ENCODE measurements at regions not wholly inside any gene's neighbourhood (a gene's known extent, or its start where the extent isn't known, plus 50 kb on each side); places are given as distances from the start of the nearest gene placed in this dataset.

DNA sequence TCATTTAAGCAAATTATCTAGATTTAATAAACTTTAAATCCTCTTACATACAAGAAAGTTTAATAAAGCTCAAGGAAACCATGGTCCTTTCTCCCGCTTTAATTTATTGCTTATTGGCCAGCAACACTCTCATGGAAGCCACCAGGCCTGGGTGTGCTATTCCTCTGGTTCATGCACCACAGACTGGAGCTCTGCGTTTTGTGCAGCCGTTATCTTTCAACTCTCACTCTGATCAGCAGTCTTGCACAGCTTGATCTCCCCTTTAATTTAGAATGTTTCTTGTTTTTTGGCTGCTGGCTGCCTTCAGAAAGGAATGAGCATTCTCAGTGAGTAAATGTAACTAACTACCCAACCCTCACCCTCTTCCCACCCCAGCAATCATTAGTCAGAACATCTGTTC, 318.7 kb downstream of the MEIS1 start:
- H3K4me1 Mint-ChIP-seq = no peaks in the 10 kb centered on the region
- POLR2A ChIA-PET = no interaction called here
- DNase-seq (no peak), ATAC-seq (ENCODE audit: low read depth) (no peak)
- intact Hi-C loops (cut with micrococcal nuclease) = no loop called here
- peaks cover 2% of the 10 kb centered on the region for H3K9me3 Mint-ChIP-seq
- CTCF ChIA-PET = no interaction called here
- TF ChIP-seq, protein P1, sequence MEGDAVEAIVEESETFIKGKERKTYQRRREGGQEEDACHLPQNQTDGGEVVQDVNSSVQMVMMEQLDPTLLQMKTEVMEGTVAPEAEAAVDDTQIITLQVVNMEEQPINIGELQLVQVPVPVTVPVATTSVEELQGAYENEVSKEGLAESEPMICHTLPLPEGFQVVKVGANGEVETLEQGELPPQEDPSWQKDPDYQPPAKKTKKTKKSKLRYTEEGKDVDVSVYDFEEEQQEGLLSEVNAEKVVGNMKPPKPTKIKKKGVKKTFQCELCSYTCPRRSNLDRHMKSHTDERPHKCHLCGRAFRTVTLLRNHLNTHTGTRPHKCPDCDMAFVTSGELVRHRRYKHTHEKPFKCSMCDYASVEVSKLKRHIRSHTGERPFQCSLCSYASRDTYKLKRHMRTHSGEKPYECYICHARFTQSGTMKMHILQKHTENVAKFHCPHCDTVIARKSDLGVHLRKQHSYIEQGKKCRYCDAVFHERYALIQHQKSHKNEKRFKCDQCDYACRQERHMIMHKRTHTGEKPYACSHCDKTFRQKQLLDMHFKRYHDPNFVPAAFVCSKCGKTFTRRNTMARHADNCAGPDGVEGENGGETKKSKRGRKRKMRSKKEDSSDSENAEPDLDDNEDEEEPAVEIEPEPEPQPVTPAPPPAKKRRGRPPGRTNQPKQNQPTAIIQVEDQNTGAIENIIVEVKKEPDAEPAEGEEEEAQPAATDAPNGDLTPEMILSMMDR (IDR thresholded peaks at IDR 0.05) = no peak
- H3K27ac Mint-ChIP-seq = no peak overlapping the region
- H3K4me3 Mint-ChIP-seq = no peak overlapping the region
- H3K36me3 Mint-ChIP-seq (ENCODE audit: low read depth) = no peaks in the 10 kb centered on the region
- H3K27me3 Mint-ChIP-seq = no peaks in the 10 kb centered on the region

DNA sequence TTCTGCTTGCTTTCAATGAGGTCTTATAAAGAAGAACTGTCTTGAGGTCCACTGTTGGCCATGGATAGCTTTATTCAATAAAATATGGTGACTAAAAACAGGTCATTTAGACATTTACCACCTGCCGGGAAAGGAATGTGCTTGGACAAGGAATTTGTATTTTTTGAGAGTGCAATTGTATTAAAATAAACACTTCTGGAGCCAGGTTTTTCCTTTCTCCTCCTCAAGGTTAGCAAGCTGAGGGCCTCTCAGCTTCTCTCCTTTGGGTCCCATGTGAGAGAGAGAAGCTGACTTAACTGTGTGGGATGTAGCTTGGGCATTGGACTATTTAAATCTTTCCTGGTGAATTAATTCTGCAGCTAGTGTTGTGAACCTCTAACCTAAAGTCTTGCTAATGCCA, 321.0 kb downstream of the MEIS1 start:
- H3K4me3 Mint-ChIP-seq = no peak overlapping the region
- no peaks in the 10 kb centered on the region for H3K27me3 Mint-ChIP-seq
- H3K9me3 Mint-ChIP-seq = peaks cover 2% of the 10 kb centered on the region
- CTCF ChIA-PET = no interaction called here
- intact Hi-C loops (cut with micrococcal nuclease) = no loop called here
- ATAC-seq (ENCODE audit: low read depth) = no peak
- POLR2A ChIA-PET = no interaction called here
- no peaks in the 10 kb centered on the region for H3K36me3 Mint-ChIP-seq (ENCODE audit: low read depth)
- no peak for DNase-seq
- TF ChIP-seq, protein P1 (IDR thresholded peaks at IDR 0.05) = no peak
- no peak overlapping the region for H3K27ac Mint-ChIP-seq
- H3K4me1 Mint-ChIP-seq = no peaks in the 10 kb centered on the region

DNA sequence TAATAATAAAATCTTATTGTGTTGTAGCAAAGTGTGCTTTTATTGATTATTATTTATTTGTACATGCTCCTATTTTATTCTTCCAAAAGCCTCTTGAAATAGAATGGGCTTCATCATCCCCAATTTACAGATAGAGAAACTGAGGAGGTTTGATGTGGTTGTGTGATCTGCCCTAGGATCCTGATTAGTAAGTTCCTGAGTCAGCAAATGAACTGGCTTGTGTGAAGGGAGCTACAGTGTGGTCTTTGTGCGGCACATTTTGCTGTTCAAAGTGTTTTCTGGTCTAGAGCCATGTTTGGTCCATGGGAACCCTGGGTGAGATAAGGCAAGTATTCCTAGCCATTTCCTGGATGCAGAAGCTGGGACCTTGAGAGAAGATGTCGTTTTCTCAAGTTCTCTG, 326.9 kb downstream of the MEIS1 start:
- Mint-ChIP-seq H3K4me1 (no peaks in the 10 kb centered on the region), H3K27me3 (no peaks in the 10 kb centered on the region), H3K27ac (no peak overlapping the region), H3K36me3 (ENCODE audit: low read depth) (no peaks in the 10 kb centered on the region), H3K9me3 (peaks cover 2% of the 10 kb centered on the region), H3K4me3 (no peak overlapping the region)
- no peak for ATAC-seq (ENCODE audit: low read depth)
- DNase-seq = no peak
- TF ChIP-seq, protein P1 (IDR thresholded peaks at IDR 0.05) = no peak
- ChIA-PET POLR2A (no interaction called here), CTCF (no interaction called here)
- intact Hi-C loops (cut with micrococcal nuclease) = no loop called here

DNA sequence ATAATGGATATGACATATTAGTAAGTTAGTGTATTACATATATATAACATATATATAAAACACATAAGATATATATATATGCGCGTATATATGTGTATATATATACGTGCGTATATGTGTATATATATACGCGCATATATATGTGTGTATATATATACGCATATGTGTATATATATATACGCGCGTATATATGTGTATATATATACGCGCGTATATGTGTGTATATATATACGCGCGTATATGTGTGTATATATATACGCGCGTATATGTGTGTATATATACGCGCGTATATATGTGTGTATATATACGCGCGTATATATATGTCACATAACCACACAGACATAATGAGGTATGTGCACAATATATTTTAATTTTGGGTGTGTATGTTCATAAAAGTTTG, 327.8 kb downstream of the MEIS1 start:
- H3K4me1 Mint-ChIP-seq = no peaks in the 10 kb centered on the region
- H3K36me3 Mint-ChIP-seq (ENCODE audit: low read depth) = no peaks in the 10 kb centered on the region
- ATAC-seq (ENCODE audit: low read depth) (no peak), DNase-seq (no peak)
- intact Hi-C loops (cut with micrococcal nuclease) = no loop called here
- TF ChIP-seq, protein P1 (IDR thresholded peaks at IDR 0.05) = no peak
- H3K27me3 Mint-ChIP-seq = no peaks in the 10 kb centered on the region
- H3K27ac Mint-ChIP-seq = no peak overlapping the region
- ChIA-PET CTCF (no interaction called here), POLR2A (no interaction called here)
- H3K4me3 Mint-ChIP-seq = no peak overlapping the region
- H3K9me3 Mint-ChIP-seq = peaks cover 2% of the 10 kb centered on the region

DNA sequence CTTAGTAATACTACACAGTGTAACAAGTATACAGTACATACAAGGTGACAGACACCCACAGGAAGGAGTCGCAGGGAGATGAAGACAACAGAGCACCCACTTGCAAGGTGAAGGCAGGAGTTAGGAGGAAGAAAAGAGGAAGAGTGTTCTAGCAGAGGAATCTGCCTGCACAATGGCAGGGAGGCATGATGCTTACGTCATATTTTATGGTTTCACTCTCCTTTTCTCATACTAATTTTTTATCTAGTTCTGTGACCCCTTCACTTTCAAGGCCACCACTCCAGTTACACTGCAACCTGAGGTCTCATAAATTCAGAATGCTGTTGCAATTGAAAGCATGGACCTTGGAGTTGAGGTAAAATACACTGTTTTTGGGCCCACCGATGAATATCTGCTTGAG, 331.7 kb downstream of the MEIS1 start:
- intact Hi-C loops (cut with micrococcal nuclease) = no loop called here
- no peak for ATAC-seq (ENCODE audit: low read depth)
- TF ChIP-seq, protein P1 (IDR thresholded peaks at IDR 0.05) = no peak
- ChIA-PET CTCF (no interaction called here), POLR2A (no interaction called here)
- H3K36me3 Mint-ChIP-seq (ENCODE audit: low read depth) = no peaks in the 10 kb centered on the region
- H3K27me3 Mint-ChIP-seq = no peaks in the 10 kb centered on the region
- DNase-seq = no peak
- no peak overlapping the region for H3K4me3 Mint-ChIP-seq
- no peak overlapping the region for H3K27ac Mint-ChIP-seq
- no peaks in the 10 kb centered on the region for H3K9me3 Mint-ChIP-seq
- H3K4me1 Mint-ChIP-seq = no peaks in the 10 kb centered on the region

All from activated B cell treated with CpG ODN at 0.5 μM for 24 hours (primary cell).